ENCODE measurements at regions not wholly inside any gene's neighbourhood (a gene's known extent, or its start where the extent isn't known, plus 50 kb on each side); places are given as distances from the start of the nearest gene placed in this dataset.

DNA sequence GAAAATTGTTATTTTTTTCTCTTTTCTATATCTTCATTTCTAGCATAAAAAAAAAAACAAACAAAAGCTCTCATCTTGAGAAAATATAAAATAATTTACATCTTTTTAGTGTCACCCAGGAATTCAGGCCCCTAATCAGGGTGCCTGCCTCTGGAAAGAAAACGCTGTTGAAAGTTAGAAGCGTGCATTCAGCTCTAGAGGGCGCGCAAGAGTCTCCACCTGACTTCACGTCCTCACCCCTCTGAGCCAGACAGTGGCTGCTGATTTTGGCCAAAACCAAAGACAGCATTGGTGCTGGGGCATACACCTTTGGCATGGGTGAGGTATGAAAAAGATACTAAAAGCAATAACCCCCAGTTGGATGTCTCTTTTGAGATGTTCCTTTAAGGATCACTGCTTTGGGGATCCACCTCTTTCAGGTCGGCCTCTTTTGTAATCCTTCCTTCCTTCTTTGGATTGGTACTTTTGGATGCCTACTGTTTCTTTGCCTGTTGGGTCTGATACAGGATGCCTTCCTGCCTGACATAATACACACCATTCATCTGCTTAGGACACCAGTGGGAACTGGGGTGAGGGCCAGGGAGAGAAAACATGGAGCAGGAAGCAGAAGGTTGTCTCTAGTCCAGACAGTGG lies 77.6 kb upstream of the CHRM3 start:
- TF ChIP-seq, protein P1, sequence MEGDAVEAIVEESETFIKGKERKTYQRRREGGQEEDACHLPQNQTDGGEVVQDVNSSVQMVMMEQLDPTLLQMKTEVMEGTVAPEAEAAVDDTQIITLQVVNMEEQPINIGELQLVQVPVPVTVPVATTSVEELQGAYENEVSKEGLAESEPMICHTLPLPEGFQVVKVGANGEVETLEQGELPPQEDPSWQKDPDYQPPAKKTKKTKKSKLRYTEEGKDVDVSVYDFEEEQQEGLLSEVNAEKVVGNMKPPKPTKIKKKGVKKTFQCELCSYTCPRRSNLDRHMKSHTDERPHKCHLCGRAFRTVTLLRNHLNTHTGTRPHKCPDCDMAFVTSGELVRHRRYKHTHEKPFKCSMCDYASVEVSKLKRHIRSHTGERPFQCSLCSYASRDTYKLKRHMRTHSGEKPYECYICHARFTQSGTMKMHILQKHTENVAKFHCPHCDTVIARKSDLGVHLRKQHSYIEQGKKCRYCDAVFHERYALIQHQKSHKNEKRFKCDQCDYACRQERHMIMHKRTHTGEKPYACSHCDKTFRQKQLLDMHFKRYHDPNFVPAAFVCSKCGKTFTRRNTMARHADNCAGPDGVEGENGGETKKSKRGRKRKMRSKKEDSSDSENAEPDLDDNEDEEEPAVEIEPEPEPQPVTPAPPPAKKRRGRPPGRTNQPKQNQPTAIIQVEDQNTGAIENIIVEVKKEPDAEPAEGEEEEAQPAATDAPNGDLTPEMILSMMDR (conservative IDR thresholded peaks at IDR 0.05; ENCODE audit: low read length): peak; percentile 42
- no peak for TF ChIP-seq EZH2phosphoT487 (IDR thresholded peaks at IDR 0.05; ENCODE audit: borderline replicate concordance)
